CD4-positive, alpha-beta T cell treated with Interleukin-21 for 1 hour (primary cell): ENCODE measurements at regions not wholly inside any gene's neighbourhood (a gene's known extent, or its start where the extent isn't known, plus 50 kb on each side); places are given as distances from the start of the nearest gene placed in this dataset.
"Not testable (repeated sequence)": the region's sequence is repeated elsewhere in the genome, so short reads cannot be mapped to it uniquely, and the experiment has no call there.

Source experiments
- DNase-seq: peaks from one replicate; pipeline ENCODE4 v3.0.0-alpha.2; 2020

GRCh38 chr7:96558530-96558929, 151.1 kb downstream of the SEM1 start:
- no peak for DNase-seq

GRCh38 chr7:96558093-96558492, 151.6 kb downstream of the SEM1 start:
- no peak for DNase-seq

DNA sequence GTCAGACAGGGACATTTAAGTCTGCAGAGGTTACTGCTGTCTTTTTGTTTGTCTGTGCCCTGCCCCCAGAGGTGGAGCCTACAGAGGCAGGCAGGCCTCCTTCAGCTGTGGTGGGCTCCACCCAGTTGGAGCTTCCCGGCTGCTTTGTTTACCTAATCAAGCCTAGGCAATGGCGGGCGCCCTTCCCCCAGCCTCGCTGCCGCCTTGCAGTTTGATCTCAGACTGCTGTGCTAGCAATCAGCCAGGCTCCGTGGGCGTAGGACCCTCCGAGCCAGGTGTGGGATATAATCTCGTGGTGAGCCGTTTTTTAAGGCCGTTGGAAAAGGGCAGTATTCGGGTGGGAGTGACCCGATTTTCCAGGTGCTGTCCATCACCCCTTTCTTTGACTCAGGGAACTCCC, 152.0 kb downstream of the SEM1 start:
- DNase-seq = not testable (repeated sequence)

DNA sequence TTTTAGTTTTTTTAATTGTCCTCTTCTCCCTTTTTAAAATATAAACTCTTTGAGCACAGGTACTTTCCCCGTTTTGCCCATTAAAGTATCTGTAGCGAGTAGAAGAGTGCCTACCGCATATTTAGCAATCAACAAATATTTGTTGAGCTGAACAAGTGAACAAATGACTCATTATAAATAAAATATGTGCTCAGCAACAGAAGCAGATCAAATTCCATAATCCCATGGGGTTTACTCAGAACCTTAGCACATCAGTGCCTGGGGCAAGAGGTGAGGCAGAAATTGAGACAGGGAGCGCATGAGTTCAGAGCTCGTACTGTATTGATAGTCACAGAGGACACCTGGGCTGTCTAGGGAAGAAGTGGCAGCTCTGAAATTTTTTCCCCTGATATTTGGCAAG, 161.0 kb downstream of the SEM1 start:
- no peak for DNase-seq

DNA sequence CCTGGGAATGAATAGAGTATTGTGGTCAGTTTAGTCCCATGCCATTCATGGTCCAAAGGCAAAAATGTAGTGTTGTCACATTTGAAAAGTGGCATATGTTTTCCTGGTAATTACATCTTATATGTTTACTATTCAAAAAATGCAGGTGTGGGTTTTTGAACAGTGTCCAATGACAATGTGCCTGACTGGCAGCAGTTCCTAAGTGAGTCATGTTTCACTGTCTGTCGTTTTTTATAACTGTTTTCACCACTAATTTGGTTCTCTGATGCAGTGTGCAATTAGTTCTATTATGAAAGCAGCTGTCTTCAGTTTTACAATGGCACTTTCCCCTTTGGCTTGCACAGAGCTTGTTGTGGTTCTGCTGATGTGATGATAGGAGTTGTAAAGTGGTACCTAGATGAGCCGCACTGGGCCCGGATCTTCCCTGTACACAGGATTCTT, 162.3 kb downstream of the SEM1 start:
- no peak for DNase-seq

- no peak for DNase-seq
Observed at GRCh38 chr7:96546426-96546825, 163.2 kb downstream of the SEM1 start.

- DNase-seq = no peak
Observed at GRCh38 chr7:96539471-96539870, 170.2 kb downstream of the SEM1 start.

- no peak for DNase-seq
Observed at GRCh38 chr7:96538632-96539031, 171.0 kb downstream of the SEM1 start.

- DNase-seq = no peak
Observed at GRCh38 chr7:96534221-96534620, 175.4 kb downstream of the SEM1 start.

DNA sequence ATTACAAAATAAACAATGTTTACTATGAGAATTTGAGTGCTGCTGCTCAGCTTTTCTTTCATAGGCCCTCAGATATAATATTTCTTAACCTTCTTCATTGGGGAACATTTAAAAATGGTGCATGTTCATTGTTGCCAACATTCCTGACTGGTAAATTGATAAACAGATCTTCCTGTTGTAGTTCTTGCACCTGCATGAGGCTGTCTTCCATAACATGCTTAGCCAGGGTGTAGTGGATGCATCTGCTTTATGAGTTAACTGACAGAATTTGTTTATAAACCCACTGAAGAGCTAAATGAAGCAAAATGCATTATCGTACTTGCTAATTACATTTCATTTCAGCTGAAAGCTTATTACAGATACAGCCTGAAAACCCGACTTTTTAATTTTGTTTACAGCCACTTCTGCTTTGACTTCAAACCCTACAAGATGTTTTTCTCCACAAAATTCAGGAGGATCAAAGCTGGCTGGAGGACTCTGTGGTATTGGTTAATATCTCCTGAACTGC, 177.2 kb downstream of the SEM1 start:
- no peak for DNase-seq

- DNase-seq = no peak
Observed at GRCh38 chr7:96531331-96531730, 178.3 kb downstream of the SEM1 start.

GRCh38 chr7:96530786-96531185, 178.9 kb downstream of the SEM1 start:
- DNase-seq = no peak

DNA sequence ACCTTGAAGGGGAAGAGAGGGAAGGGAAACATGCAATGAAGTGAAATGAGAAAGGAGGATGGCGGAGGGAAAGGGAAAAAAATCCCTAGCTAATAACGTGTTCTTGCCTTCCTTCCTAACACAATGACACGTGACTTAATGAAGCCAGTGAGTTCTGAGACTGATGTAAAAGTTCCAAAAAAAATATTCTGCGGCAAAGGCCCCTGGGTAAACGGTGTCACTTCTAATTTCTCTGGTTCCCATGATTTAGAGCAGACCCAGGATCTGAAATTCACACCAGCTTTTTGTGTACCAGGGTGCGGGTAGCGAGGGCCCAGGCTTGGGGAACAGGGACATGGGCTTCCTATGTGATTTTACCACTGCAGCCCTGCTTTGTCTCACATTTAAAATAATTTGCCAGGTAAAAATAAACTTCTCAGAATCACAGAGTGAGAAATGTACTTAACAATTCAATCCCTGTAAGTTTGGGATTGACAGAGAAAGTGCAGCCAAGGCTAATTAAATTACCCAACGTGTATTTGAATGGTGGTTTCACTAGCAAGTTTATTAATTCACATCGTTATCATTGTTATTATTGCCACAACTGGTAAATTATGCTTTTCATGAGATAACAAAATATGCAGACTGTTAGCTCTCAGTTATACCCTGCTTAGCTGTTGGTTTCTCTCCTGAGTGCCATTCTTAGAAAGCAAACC, 182.4 kb downstream of the SEM1 start:
- DNase-seq = no peak

DNA sequence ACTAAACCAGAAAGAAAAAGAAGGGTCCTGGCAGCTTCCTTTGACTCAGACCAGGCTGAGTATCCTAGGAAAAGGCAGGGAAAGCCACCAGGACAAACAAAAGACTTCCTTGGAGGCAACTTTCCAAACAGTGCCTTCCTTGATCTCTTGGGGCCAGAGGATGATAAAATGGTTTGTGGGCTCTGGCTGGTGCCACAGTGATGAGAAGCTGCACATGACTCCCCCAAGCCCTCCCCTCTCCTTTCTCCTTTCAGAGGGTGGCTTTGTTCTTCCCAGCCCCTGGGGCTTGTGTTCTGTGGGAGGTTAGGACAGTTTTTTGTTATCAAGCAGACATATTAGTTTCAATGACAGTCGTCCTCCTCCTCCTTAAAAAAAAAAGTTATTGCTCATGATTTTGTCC, 183.2 kb downstream of the SEM1 start:
- DNase-seq = no peak

GRCh38 chr7:96521068-96521894, 188.4 kb downstream of the SEM1 start:
- no peak for DNase-seq

DNA sequence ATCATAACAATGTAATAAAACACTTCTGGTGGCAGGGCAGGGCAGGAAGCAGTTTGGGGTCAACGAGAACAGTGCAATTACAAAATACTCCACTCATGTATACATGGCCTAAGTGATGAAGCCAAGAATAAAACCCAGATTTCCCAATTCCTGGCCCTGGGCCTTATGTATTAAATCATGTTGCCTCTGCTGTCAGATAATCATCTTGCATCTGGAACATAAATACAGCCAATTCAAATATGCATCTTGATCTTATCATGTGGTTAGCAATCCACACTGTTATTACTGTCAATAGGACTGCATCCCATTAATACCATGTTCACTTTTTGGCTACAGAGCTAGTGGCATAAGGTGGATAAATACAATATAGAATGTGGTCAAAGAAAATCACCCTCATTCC, 186.5 kb upstream of the SLC25A13 start:
- no peak for DNase-seq

DNA sequence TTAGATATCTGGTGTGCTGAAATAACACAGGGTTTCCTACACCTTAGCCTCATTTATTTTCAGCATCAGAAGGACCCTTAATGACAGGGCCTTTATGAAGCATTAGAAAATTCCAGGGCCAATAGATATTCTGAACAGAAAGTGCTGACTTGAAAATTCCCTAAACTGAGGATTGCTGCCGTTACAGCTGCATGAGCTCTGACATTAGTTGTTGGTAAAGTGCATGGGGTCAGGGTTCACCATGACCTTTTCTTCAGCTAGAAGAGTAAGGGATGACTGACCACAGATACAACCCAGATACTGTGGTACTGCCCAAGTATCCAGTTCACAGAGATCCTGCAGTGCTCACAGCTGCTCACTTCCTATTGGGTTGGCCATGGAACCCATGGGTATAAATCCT, 181.7 kb upstream of the SLC25A13 start:
- no peak for DNase-seq

DNA sequence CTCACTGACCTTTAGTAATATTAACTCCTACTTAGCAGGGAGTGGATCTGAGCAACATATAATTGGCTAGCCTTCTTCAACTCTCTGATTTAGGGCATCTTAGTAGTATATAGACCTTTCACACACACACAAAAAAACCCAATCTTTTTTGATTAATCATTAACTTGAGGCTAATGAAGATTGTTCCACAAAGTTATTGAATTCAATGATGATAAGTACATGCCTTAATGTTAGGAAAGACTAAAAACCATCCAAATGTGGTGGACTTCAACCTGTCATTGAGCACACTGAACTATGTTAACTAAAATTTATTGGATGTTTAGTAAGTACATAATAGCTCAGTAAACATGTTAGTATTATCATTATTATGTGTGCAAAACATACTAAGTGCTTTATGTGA, 179.4 kb upstream of the SLC25A13 start:
- no peak for DNase-seq

DNA sequence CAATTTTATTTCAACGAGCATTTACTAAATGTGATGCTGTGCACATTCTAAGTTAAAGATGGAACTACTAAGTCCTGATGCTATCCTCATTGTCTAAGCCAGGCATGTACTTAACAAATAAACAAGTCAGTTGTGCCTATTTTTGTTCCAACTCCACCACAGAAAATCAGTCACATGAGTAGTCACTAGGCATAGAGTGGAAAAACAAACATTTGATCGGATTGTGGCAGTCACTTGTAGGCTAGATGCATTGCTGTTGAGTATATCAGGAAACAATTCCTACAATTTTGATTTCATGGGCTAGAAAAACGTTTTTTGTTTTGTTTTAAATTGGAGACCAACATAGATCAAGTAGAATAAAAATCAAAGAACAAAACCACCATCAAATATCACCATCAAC, 177.6 kb upstream of the SLC25A13 start:
- no peak for DNase-seq

DNA sequence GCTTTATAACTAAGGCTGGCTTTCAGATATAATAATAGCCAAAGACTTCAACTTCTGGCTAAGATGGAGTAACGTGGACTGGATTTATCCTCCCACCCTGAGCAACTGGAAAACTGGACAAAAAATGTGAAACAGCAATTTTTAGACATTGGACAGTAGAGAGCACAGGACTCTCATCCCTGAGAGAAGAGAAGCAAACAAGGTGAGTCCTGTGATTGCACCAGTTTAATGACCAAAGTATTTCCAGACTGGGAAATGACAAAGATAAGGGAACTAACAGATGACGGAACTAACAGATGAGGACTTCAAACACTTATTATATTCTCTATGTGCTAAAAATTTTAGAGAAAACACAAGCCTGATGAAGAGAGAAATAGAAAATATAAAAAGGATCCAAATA, 175.7 kb upstream of the SLC25A13 start:
- no peak for DNase-seq

GRCh38 chr7:96495751-96496216, 173.9 kb upstream of the SLC25A13 start:
- no peak for DNase-seq

DNA sequence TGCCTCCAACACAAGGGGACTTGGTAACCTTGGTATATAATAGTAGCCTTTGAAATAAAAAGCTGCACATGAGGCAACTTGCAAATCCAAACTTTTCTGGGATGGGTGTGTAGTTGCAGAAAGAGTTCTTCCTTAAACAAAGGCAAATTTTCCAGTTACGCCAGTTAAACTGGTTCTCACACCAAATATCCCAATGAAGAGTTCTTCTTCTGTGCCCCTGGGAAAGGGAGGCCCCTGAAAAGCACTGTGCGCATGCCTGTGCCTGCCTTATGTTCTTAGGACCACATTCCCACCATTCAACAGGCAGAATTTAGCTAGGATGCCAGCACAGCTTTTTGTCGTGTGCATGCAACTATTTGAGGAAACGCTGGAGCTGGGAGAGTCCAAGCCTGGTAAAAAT, 164.8 kb upstream of the SLC25A13 start:
- no peak for DNase-seq

- DNase-seq = no peak
Observed at GRCh38 chr7:96484845-96485244, 162.9 kb upstream of the SLC25A13 start.

DNA sequence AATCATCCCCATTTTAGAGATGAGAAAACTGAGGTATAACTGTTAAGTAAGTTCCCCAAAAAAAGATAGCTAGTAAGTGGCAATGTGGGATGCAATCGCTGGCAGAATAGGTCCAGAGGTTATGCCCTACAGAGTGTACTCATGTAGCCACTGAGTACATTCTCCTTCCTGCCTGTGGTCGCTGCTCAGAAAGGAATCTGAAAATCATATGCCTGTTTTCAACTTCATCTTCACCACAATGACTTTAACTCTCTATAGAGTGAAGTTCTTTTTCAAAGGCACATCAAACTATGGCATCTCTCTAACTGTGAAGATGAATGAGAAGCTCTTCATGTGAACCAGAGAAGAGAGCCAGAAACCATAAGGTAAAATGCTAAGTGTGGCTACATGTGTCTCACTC, 162.2 kb upstream of the SLC25A13 start:
- DNase-seq = no peak
